ENCODE measurements at regions not wholly inside any gene's neighbourhood (a gene's known extent, or its start where the extent isn't known, plus 50 kb on each side); places are given as distances from the start of the nearest gene placed in this dataset.
A peak's percentile ranks its signal among the peaks of the same experiment; 100 is the strongest.

DNA sequence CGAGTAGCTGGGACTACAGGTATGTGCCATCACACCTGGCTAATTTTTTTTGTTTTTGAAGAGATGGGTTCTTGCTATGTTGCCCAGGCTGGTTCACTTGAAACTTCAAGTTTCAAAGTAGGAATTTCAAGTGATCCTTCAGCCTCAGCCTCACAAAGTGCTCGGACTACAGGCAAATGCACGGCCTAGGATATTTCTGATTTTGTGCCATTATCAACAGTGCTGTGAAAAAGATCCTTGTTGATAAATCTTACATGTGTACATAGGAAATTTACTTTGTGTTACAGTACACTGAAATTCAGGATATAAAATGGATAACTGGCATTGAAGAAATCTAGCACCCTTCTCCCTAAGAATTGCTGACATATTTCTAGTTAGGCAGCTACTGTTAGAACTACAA lies 184.6 kb upstream of the PRDM1 start:
- no peak for DNase-seq

- DNase-seq = peak; percentile 41
Measured at GRCh38 chr6:105900125-105900937, 185.8 kb upstream of the PRDM1 start.

DNA sequence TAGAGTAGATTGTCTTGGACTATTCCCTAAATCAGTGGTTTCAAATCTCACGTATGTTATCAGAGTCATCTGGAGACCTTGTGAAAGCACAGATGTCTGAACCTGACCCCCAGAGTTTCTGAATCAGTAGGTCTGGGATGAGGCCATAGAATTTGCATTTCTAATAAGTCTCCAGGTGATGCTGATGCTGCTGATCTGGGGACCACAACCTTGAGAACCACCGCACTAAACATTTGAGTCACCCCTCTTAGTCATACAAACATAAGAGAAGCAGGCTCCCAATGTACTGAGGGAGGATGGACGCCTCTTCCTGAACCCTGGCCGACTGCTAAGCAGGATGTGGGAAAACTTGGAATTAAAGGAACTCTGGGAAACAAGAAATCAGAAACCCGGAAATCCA lies 187.8 kb upstream of the PRDM1 start:
- DNase-seq = no peak

DNA sequence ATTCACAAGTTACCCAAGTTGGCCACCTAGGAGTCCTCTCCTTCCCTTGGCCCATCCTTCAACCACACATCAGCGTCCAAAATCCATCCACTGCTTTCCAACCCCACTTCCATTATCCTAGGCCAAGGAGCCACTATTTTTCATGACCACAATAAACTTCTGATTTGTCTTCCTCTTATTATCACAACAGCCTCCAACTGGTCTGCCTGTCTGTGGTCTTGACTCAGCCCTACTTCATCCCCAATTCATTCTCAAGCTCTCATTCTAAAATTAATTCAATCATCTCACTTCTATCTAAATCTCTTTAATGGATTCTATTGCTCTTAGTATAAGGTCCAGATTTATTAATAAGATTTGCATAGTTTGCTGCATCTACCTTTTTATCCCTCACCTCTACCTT lies 189.0 kb upstream of the PRDM1 start:
- DNase-seq = no peak

GRCh38 chr6:105896821-105897095 lies 189.4 kb upstream of the PRDM1 start:
- DNase-seq = no peak

DNA sequence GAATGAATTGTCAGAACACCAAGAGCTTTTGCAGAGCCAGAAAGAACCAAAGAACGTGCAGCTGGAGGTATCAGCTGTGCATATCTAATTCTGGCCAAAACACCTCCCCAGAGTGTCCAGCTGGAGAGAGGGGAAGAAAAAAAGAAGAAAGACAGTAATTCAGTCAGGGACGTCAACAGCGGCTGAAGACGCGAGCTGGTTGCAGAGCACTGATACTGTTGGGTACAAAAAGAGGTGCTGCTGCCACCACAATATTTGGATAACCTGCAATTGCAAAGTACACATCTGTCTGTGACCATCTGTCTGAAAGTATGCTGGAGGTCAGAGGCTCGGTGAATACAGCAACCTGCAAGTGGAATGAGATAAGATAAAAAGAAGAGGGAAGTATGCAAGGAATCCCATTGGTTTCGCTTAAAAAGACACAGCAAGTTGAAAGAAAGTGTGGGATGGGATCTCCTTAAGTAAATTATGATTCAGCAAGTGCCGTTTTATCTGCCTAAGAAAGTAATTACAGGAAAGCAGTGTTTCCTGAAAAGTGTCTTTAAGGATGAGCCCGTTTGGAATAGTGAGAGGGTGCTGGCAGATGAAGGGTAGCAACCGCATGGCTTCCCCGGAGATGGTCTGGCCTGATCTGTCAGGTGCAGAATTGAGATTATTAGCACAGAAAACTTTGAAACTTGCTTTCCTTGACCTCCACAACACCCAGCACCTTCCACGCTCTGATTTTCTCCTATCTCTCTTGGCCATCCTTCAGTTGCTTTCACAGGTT lies 189.9 kb upstream of the PRDM1 start:
- peak; percentile 27 for DNase-seq

- no peak for DNase-seq
Measured at GRCh38 chr6:105894556-105894955, 191.6 kb upstream of the PRDM1 start.

DNA sequence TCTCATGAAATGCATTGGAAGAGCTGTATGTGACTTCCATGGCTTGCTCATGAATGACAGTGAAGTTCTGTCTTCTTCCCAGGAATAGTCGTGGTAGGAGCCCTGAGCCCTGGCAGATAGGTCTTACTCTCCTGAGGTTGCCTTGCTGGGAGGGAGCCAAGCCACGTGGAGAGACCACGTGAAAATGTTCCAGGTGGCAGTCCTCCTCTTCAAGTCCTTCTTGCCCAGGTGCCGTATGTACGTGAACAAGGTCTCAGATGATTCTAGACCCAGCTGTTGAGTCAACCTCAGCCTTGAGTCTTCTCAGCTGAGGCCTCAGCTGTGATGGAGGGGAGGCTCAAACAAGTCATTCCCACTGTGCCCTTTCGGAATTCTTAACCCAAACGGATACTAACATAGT lies 192.4 kb upstream of the PRDM1 start:
- DNase-seq = no peak

DNA sequence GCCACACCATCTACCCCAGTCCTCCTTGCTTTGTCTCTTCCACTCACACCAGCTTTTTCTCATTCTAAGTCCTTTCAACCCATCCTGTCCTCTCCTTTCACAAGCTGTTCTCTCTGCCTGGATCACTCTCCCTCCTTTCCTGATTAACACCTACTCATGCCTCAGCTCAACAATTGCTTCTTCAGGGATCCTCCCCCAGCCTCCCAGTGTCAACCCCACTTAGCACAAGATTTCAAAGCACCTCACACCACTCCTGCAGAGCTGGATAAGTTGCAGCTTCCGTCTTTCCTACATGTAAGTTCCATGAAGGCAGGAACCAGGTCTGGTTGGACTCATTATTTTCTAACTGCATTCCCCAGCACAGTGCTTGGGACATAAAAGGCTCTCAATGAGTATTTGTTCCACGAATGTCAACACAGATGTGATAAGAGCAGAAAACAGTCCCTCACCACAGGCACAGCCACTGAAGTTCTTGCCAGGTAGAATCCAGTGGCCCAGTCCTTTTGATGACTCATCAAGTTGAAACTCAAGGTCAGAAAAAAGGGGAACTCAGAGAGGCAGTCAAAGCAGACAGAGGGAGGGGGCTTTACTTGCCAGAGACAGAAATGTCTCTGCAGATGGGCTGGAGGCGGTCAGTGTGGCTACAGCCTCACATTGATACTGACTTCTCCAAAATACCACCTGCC lies 193.4 kb upstream of the PRDM1 start:
- peak; percentile 75 for DNase-seq

DNA sequence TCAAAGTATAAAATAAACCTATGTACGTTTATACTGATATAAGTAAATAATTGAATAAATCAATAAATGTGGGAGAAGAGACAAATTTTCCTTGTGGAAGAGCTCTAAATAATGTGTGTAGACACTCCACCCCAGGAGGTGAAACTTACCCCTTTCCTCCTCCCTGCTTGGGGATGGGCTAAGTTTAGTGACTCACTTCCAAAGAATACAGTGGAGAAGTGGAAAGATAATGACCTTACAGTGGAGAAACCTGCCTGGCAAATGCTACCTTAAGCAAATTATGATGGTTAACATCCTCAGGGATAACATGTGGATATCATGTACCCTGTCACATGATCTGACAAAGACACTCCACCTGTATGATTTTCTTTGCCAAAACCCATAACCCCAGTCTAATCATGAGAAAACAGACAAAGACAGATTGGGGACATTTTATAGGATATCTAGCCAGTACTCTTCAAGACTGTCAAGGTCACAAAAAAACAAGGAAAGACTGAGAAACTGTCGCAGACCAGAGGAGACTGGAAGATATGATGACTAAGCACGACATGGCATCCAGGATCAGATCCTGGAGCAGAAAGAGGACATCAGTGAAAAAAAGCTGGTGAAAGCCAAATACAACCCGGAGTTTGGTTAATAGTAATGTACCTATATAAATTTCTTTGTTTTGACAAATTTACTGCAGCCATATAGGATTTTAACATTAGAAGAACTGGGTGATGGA lies 195.5 kb upstream of the PRDM1 start:
- DNase-seq = no peak

- no peak for DNase-seq
Measured at GRCh38 chr6:105889902-105890301, 196.2 kb upstream of the PRDM1 start.

- DNase-seq = no peak
Measured at GRCh38 chr6:105886814-105887544, 199.2 kb upstream of the PRDM1 start.

GRCh38 chr6:105886066-105886813 lies 199.9 kb upstream of the PRDM1 start:
- DNase-seq = peak; percentile 44

DNA sequence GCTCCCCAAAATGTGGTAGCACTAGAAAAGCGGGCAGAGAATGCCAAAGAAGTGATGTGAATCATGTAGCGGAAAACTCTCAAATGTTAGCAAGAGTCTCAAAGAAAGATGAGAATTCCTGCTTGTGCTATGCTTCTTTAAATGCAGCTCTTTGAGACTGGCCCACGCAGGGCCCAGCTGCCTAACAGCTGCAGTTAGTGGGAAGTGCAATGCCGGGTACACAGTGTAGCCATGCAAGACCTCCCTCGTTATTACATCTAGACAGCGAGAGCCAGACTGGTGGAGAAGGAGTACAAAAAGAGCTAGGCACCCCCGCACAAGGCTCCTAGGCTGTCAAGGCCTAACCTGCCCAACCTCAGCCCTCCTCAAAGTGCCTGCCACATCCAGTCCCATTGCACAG lies 201.7 kb upstream of the PRDM1 start:
- DNase-seq = no peak

DNA sequence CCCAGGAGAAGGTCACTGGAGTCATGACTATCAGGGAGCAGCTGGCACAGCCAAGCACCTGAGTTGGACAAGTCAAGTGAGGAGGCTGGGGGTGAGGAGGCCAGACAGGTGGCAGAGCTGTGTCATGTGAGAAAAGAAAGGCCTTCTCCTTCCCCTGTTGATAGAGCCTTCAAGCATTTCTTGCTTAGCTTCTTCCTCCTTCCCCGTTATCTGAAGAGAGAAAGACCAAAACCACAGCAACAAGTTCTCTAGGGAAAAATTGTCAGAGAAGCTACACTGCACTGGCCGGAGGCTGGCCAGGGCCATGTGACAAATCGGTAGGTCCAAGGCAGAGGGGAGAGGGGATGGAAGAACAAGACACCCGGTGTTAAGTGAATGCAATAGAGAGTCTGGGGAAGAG lies 202.1 kb upstream of the PRDM1 start:
- peak; percentile 23 for DNase-seq

GRCh38 chr6:105882828-105883227 lies 203.3 kb upstream of the PRDM1 start:
- DNase-seq = no peak

DNA sequence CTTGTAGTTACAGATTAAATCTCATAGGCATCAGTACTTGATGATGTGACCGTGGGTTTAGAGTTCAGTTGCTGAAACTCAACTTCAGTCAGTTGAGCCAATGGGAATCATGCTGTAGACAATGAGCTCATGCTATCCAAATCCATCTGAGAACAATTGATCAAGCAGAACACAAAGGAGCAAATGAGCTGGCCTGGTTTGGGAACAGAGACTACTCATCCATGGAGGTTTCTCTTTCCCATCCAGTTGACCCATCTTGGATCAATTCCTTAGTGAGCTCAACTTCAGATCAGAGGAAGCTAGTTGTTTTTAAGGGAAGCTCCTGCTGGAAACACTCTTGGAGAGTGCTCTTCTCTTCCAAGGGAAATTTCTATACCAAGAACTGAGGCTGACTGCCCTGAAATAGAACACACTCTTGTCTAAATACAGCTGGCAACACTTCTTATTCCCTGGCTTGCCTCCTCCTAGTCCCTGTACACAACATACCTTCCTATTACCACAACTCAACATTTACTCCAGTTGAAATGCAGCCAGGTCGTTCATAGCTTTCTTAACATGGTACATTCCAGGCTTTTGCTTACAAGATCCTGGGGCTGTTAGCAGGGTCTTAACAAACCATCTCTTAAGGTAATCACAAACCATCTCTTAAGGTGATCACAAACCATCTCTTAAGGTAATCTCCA lies 203.9 kb upstream of the PRDM1 start:
- no peak for DNase-seq

DNA sequence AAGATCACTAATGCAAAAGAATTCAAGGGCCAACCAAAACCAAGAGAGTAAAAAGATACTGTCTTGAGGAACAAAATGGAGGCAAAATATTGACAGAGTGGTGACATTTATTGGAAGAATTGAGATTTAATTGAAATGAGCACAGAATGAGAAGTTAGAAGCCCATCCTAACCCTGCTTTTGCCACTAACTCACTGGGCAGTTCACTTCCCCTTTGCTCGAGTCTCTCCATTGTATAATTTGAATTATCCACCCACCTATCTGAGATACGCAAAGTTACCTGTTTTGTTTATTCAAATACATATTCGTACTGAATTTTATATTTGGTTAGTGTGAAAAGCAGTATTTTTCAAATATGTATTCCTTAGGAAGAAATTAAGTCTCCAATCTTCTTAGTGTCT lies 204.5 kb upstream of the PRDM1 start:
- DNase-seq = no peak

- DNase-seq = peak; percentile 58
Measured at GRCh38 chr6:105880030-105880492, 206.1 kb upstream of the PRDM1 start.

DNA sequence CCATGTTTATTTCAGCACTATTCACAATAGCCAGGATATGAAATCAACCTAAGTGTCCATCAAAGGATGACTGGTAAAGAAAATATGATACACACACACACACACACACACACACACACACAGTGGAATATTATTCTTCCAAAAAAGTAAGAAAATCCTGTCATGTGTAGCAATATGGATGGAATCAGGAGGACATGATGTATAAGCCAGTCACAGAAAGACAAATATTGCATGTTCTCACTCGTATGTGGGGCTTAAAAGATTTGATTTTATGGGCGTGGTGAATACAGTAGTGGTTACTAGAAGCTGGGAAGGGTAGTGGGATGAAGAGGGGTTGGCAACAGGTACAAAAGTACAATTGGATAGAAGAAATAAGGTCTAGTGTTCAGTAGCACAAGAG lies 207.0 kb upstream of the PRDM1 start:
- DNase-seq = no peak

DNA sequence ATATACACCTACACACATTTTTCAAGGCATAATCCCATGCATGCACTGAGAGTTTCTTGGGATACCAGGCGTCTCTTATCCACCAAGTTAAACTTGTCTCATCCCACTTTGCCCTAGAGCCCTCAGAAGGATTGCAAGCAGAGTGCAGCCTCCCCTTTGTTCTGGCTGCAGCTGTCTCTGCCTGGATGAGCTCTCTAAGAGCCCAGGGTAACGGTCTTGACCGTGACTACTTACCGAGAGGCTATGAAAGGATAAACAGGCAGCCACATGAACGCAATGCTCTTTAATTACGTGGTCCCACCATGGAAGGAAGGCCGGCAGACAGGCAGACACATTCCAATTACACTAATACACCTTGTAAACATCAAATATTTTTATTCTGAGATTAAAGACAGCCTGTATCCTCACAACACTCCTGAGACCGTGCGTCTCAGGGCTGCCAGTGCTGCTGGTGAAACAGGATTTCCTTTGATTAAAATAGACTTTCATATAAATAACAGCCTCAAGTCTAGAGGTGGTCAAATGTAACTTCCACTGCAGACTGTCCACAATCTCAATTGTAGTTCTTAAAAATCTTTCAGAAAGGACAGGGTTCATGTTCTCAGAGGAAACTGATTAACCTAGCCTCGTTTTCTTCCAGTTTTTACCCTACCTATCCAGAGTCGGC lies 210.0 kb upstream of the PRDM1 start:
- no peak for DNase-seq

Data from hematopoietic multipotent progenitor cell treated with erythropoietin and hydrocortisone succinate and interleukin-3 and kit ligand, for 6 days (in vitro differentiated cells).